NT2/D1 (cell line): ENCODE measurements at regions not wholly inside any gene's neighbourhood (a gene's known extent, or its start where the extent isn't known, plus 50 kb on each side); places are given as distances from the start of the nearest gene placed in this dataset.

Experiments
- SUZ12 ChIP-seq: IDR thresholded peaks from 2 replicates; pipeline ENCODE4 v1.6.1; 2011; ENCODE audit not compliant: insufficient read length, insufficient read depth; ENCODE audit errors: extremely low read depth
- YY1 ChIP-seq: IDR thresholded peaks from 2 replicates; pipeline ENCODE4 v1.6.1; 2011; ENCODE audit not compliant: insufficient read length, insufficient read depth
- ZNF274 ChIP-seq: IDR thresholded peaks from 2 replicates; pipeline ENCODE4 v1.6.1; 2011; ENCODE audit warnings: mild to moderate bottlenecking, low read depth, low read length

- TF ChIP-seq ZNF274 (no peak), SUZ12 (no peak), YY1 (no peak)
These were observed 144.7 kb upstream of the CRHR1 start for GRCh38 chr17:45639297-45639849.
